H9 (cell line): ENCODE measurements at regions not wholly inside any gene's neighbourhood (a gene's known extent, or its start where the extent isn't known, plus 50 kb on each side); places are given as distances from the start of the nearest gene placed in this dataset.

Experiments
- DNase-seq: peaks from one replicate; pipeline ENCODE4 v3.0.0-alpha.2; 2017
- H2AFZ ChIP-seq: one replicate; pipeline ENCODE4 v1.6.1; 2013; ENCODE audit warnings: mild to moderate bottlenecking, low read length, control low read depth, moderate library complexity
- H2AK5ac ChIP-seq: 2 replicates; pipeline ENCODE4 v1.6.1; 2013; ENCODE audit warnings: low read length, control low read depth, mixed read lengths; ENCODE audit not compliant: insufficient read length
- H2BK120ac ChIP-seq: one replicate; pipeline ENCODE4 v1.6.1; 2013; ENCODE audit warnings: low read depth, mild to moderate bottlenecking, low read length, control low read depth, inconsistent platforms; ENCODE audit not compliant: poor library complexity, severe bottlenecking
- H2BK12ac ChIP-seq: 2 replicates; pipeline ENCODE4 v1.6.1; 2013; ENCODE audit warnings: low read length, control low read depth, mixed read lengths, low read depth; ENCODE audit not compliant: insufficient read length
- H2BK15ac ChIP-seq: 2 replicates; pipeline ENCODE4 v1.6.1; 2013; ENCODE audit warnings: low read depth, low read length, control low read depth
- H2BK20ac ChIP-seq: one replicate; pipeline ENCODE4 v1.6.1; 2013; ENCODE audit warnings: low read depth, mild to moderate bottlenecking, low read length, control low read depth, inconsistent platforms; ENCODE audit not compliant: poor library complexity, severe bottlenecking
- H2BK5ac ChIP-seq: 2 replicates; pipeline ENCODE4 v1.6.1; 2013; ENCODE audit warnings: low read length, control low read depth, mixed read lengths; ENCODE audit not compliant: insufficient read length
- H3K14ac ChIP-seq: 2 replicates; pipeline ENCODE4 v1.6.1; 2013; ENCODE audit warnings: low read length, control low read depth; ENCODE audit not compliant: insufficient read depth
- H3K18ac ChIP-seq: 2 replicates; pipeline ENCODE4 v1.6.1; 2013; ENCODE audit warnings: low read depth, mild to moderate bottlenecking, mixed read lengths, low read length, control low read depth; ENCODE audit not compliant: insufficient read length
- H3K23ac ChIP-seq: 2 replicates; pipeline ENCODE4 v1.6.1; 2013; ENCODE audit warnings: low read length, control low read depth, mixed read lengths, low read depth; ENCODE audit not compliant: insufficient read length
- H3K23me2 ChIP-seq: 2 replicates; pipeline ENCODE4 v1.6.1; 2013; ENCODE audit warnings: low read depth, mild to moderate bottlenecking, mixed read lengths, low read length, control low read depth; ENCODE audit not compliant: insufficient read length, poor library complexity, severe bottlenecking
- H3K27ac ChIP-seq: 2 replicates; pipeline ENCODE4 v1.5.1; 2013; ENCODE audit warnings: low read length, control low read depth, mixed read lengths, low read depth; ENCODE audit not compliant: insufficient read length
- H3K27me3 ChIP-seq: 2 replicates; pipeline ENCODE4 v1.6.1; 2013; ENCODE audit warnings: low read length, control low read depth, inconsistent platforms; ENCODE audit not compliant: insufficient read depth
- H3K4ac ChIP-seq: 2 replicates; pipeline ENCODE4 v1.6.1; 2013; ENCODE audit warnings: low read depth, mild to moderate bottlenecking, control low read depth, inconsistent platforms, low read length, moderate library complexity
- H3K4me1 ChIP-seq: 2 replicates; pipeline ENCODE4 v1.6.1; 2013; ENCODE audit warnings: low read length, control low read depth, inconsistent platforms; ENCODE audit not compliant: insufficient read depth
- H3K4me2 ChIP-seq: 2 replicates; pipeline ENCODE4 v1.6.1; 2013; ENCODE audit warnings: low read length, control low read depth, mixed read lengths; ENCODE audit not compliant: insufficient read length, insufficient read depth
- H3K56ac ChIP-seq: 2 replicates; pipeline ENCODE4 v1.6.1; 2013; ENCODE audit warnings: low read depth, mild to moderate bottlenecking, mixed read lengths, low read length, control low read depth; ENCODE audit not compliant: insufficient read length
- H3K79me1 ChIP-seq: 2 replicates; pipeline ENCODE4 v1.6.1; 2013; ENCODE audit warnings: low read depth, mild to moderate bottlenecking, moderate library complexity, low read length, control low read depth, inconsistent platforms; ENCODE audit not compliant: insufficient read depth, poor library complexity, severe bottlenecking
- H3K79me2 ChIP-seq: 2 replicates; pipeline ENCODE4 v1.6.1; 2013; ENCODE audit warnings: low read length, control low read depth, inconsistent platforms; ENCODE audit not compliant: insufficient read depth
- H3K9ac ChIP-seq: 2 replicates; pipeline ENCODE4 v1.6.1; 2013; ENCODE audit warnings: low read length, control low read depth, mixed read lengths; ENCODE audit not compliant: insufficient read length; ENCODE audit errors: extremely low read depth
- H3K9me3 ChIP-seq: one replicate; pipeline ENCODE4 v1.6.1; 2013; ENCODE audit warnings: low read depth, low read length, inconsistent platforms; ENCODE audit not compliant: control insufficient read depth
- H3T11ph ChIP-seq: one replicate; pipeline ENCODE4 v1.6.1; 2013; ENCODE audit warnings: mild to moderate bottlenecking, low read length, control low read depth, inconsistent platforms
- H4K20me1 ChIP-seq: one replicate; pipeline ENCODE4 v1.6.1; 2013; ENCODE audit not compliant: control insufficient read depth, insufficient read length, insufficient read depth
- H4K5ac ChIP-seq: 2 replicates; pipeline ENCODE4 v1.6.1; 2013; ENCODE audit warnings: low read depth, mild to moderate bottlenecking, mixed read lengths, low read length, control low read depth; ENCODE audit not compliant: insufficient read length
- H4K8ac ChIP-seq: replicated peaks from 2 replicates; pipeline ENCODE4 v1.6.1; 2013; ENCODE audit warnings: low read length, control low read depth, mixed read lengths, low read depth; ENCODE audit not compliant: insufficient read length
- H4K91ac ChIP-seq: 2 replicates; pipeline ENCODE4 v1.6.1; 2013; ENCODE audit warnings: low read depth, mild to moderate bottlenecking, moderate library complexity, mixed read lengths, low read length, control low read depth; ENCODE audit not compliant: insufficient read length
- H3K27ac Mint-ChIP-seq, 3 experiments: 2 replicates in 2 of 3; 3 replicates in 1 of 3; pipeline ENCODE4 v1.8.0; 2020 to 2021; ENCODE audit warnings: mixed read lengths in 3 of 3, mild to moderate bottlenecking in 1 of 3, moderate library complexity in 1 of 3
- H3K27me3 Mint-ChIP-seq: 2 replicates; pipeline ENCODE4 v1.8.0; 2021; ENCODE audit warnings: low read depth, mild to moderate bottlenecking, moderate library complexity, mixed read lengths
- H3K36me3 Mint-ChIP-seq, 3 experiments: 2 replicates in 2 of 3; 3 replicates in 1 of 3; pipeline ENCODE4 v1.8.0; 2020 to 2021; ENCODE audit warnings: low read depth in 3 of 3, mixed read lengths in 3 of 3; ENCODE audit not compliant: insufficient read depth in 1 of 3
- H3K4me1 Mint-ChIP-seq, 2 experiments: 2 replicates each; pipeline ENCODE4 v1.8.0; 2020; ENCODE audit warnings: mixed read lengths in 2 of 2
- H3K4me3 Mint-ChIP-seq, 2 experiments: 2 replicates in 1 of 2; 3 replicates in 1 of 2; pipeline ENCODE4 v1.8.0; 2020 to 2021; ENCODE audit warnings: mild to moderate bottlenecking in 2 of 2, mixed read lengths in 2 of 2, moderate library complexity in 1 of 2
- H3K9me3 Mint-ChIP-seq, 2 experiments: 2 replicates in 1 of 2; 3 replicates in 1 of 2; pipeline ENCODE4 v1.8.0; 2020; ENCODE audit warnings: mild to moderate bottlenecking in 2 of 2, mixed read lengths in 2 of 2, moderate library complexity in 1 of 2
- CTCF ChIP-seq: fragments of 200-600 bp; sonication (generic); conservative IDR thresholded peaks from 3 replicates; pipeline ENCODE4 v1.8.0; 2021; ENCODE audit warnings: antibody characterized with exemption, mild to moderate bottlenecking
- WGBS: extraction: QIAGEN DNeasy Blood & Tissue Kit; methylation state at CpG from one replicate; pipeline ENCODE4 v1.1.7; 2013; ENCODE audit warnings: missing lambda C conversion rate, low lambda C conversion rate, mixed read lengths; ENCODE audit not compliant: insufficient read length; ENCODE audit errors: extremely low coverage; 5-methylcytosine and 5-hydroxymethylcytosine counted together

DNA sequence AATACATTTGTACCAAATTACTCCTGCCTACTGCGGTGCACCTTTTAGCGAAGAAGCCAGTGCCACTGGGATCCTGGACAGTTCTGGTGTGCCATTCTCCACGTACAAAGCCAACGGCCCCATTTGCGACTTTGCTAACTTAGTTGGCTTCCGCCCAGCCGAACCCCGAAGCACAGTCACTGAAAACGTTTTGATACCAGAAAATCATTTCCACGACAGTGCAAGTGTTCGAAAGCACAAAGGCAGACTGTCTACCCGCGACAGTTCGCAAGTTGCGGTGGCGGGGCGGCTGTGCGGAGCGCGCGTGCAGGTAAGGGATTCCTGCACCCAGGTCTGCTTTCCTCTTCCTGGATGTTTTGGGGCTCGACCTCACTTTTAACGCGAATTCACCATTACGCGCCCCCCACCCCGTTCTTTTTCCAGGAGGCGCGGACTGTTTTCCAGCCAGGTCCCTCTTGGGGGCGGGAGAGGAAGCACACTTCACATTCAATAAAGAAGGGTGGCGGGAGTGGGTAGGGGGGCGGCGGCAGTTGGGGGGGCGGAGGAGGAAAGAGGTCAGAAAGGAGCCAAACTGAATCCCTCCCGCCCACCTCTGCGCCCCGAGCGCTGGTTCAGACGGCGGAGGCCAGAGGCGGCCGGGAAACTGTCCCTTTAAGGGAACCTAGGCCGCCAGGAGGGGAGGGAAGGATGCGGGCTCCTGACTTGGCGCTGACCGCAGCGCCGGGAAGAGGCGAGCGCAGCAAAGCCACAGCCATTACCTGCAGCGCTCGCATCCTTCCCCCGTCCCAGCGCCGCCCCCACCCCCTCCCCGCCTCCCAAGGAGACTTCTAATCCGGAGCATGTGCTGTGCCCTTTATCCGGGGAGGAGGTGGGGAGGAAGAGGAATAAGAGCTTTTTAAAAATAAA, 107.4 kb upstream of the KCTD1 start:
- Histone ChIP-seq H2BK5ac (no peak overlapping the region), H4K5ac (no peak overlapping the region), H3K4me1 (peaks cover 3% of the 10 kb centered on the region; the same call in 1 of the 2 replicates), H2BK15ac (no peak overlapping the region), H2BK12ac (no peak overlapping the region), H2AFZ (no peak overlapping the region), H3K23ac (no peak overlapping the region), H3K4ac (no peak overlapping the region), H2BK120ac (peak overlapping the region; percentile 69), H3K9me3 (no peaks in the 10 kb centered on the region), H4K91ac (no peak overlapping the region), H3K27me3 (peaks cover 7% of the 10 kb centered on the region), H2AK5ac (no peak overlapping the region), H3K23me2 (peaks cover 14% of the 10 kb centered on the region), H3K18ac (no peak overlapping the region), H2BK20ac (no peak overlapping the region), H3K79me2 (no peaks in the 10 kb centered on the region), H3K14ac (no peak overlapping the region; the same call in 1 of the 2 replicates), H3K4me2 (peak overlapping the region; percentile 82), H4K8ac (no peak overlapping the region), H3K27ac (no peak overlapping the region), H3K79me1 (no peaks in the 10 kb centered on the region), H3K56ac (no peak overlapping the region), H4K20me1 (no peaks in the 10 kb centered on the region), H3T11ph (no peak overlapping the region), H3K9ac (peak overlapping the region; percentile 25)
- H3K9me3 Mint-ChIP-seq, result no peaks in the 10 kb centered on the region; a peak in 1 of 5 replicates
- H3K36me3 Mint-ChIP-seq, result no peaks in the 10 kb centered on the region
- peaks cover 54 to 57% of the 10 kb centered on the region in 2 experiments for H3K4me1 Mint-ChIP-seq
- no CpG with 5 or more reads among the region's 58 CpGs for WGBS
- peak; percentile 74 for DNase-seq
- H3K27me3 Mint-ChIP-seq, result peaks cover 54% of the 10 kb centered on the region
- peak overlapping the region in 1 of 3 experiments; percentile 50; a peak in 1 of 7 replicates for H3K27ac Mint-ChIP-seq
- H3K4me3 Mint-ChIP-seq, result peak overlapping the region; percentile 75 to 84
- TF ChIP-seq CTCF, result peak; percentile 31; the same call in 2 of the 3 replicates
